ENCODE measurements at regions not wholly inside any gene's neighbourhood (a gene's known extent, or its start where the extent isn't known, plus 50 kb on each side); places are given as distances from the start of the nearest gene placed in this dataset.
"Not testable (repeated sequence)": the region's sequence is repeated elsewhere in the genome, so short reads cannot be mapped to it uniquely, and the experiment has no call there.

DNA sequence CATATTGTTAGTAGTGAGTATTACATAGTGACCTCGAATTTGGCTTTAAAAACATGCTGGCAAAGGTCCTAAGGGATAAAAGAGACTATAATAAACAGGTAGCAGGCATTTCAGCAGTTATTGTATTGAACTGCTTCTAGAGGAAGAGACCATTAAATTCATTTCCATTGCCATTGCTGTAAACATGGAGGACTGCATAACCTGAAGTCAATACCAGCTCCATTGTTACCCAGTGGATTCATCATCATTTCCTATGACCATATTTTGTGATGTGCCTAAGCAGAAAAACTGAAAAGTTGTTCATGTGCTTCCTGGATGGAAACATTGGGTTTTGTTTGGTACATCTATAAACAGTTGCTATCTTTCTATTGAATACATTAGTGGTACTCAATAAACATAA is 482.5 kb upstream of the UBE2E2 start:
- no peak for DNase-seq

- no peak for DNase-seq
Observed at GRCh38 chr3:22724420-22724819, 478.7 kb upstream of the UBE2E2 start.

- no peak for DNase-seq
Observed at GRCh38 chr3:22728406-22728805, 474.7 kb upstream of the UBE2E2 start.

DNA sequence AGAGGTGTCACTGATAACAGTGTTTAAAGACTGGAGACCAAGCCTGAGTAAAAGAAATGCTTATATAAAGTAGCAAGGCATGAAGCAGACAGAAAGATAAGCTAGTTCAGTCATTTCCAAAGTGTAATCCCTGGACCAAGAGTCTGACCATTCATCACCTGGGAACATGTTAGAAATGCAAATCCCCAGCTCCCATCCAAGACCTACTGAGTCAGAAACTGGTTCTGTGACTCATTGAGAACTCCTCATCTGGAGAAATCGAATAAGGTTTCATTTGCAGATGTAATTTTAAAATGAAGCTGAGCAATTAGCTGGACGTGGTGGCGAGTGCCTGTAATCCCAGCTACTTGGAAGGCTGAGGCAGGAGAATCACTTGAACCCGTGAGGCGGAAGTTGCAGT is 473.9 kb upstream of the UBE2E2 start:
- DNase-seq: no peak

- no peak for DNase-seq
Observed at GRCh38 chr3:22729981-22730380, 473.1 kb upstream of the UBE2E2 start.

GRCh38 chr3:22730701-22731100 is 472.4 kb upstream of the UBE2E2 start:
- no peak for DNase-seq

- DNase-seq: no peak
Observed at GRCh38 chr3:22731901-22732300, 471.2 kb upstream of the UBE2E2 start.

DNA sequence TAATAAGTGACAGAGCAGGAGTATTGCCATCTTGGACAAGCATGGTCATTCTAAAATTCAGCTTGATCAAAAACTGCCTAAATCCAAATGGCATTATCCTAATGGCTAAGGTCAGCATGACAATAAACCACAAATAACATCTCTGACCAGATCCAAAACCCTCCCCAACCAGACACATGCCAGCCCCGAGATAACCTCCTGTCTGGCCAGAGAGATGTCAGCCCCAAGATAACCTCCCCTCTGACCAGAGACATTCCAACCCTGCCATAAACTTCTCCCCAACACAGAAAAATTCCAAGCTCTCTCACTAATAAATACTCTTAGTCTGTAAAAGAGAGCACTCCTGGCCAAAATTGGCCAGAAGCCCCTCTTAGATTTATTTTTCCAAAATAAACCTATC is 470.5 kb upstream of the UBE2E2 start:
- DNase-seq: no peak

GRCh38 chr3:22734207-22734606 is 468.9 kb upstream of the UBE2E2 start:
- DNase-seq: no peak

GRCh38 chr3:22734756-22735155 is 468.4 kb upstream of the UBE2E2 start:
- no peak for DNase-seq

DNA sequence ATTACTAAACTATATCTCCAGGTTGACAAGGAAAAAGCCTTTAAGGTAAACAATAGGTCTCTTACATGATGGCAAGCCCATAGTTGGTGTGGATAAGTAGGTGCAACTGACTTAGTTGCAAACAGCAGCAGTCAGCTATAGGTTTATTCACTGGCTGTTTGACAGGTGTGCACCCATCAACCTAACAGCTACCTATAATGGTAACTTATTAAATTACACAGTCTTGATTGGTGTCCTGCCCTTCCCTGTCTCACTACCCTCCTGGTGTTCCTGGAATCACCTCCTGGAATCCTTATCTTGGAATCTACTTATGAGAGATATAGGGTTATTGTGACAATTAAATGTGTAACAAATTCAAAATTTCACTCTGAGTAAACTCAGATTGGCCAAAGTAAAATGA is 467.8 kb upstream of the UBE2E2 start:
- DNase-seq: no peak

- not testable (repeated sequence) for DNase-seq
Observed at GRCh38 chr3:22743386-22743785, 459.7 kb upstream of the UBE2E2 start.

DNA sequence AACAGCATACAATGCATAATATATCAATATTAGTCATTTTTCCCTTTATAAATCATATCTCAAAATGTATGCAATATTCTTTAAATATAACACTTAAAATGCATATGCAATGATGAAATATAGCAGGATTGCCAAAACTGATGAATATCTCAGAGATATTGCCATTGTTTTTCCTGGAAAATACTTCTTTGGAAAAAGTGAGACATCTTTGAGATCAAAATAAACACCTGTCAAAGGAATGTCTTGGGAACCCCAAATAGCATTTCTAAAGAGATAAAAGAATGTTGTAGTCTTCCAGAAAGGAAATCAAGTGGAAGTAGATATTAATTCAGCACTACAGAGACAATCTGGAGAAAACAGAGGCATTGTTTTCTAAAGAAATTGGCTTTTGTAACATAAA is 457.8 kb upstream of the UBE2E2 start:
- no peak for DNase-seq

- DNase-seq: no peak
Observed at GRCh38 chr3:22746221-22746620, 456.9 kb upstream of the UBE2E2 start.

DNA sequence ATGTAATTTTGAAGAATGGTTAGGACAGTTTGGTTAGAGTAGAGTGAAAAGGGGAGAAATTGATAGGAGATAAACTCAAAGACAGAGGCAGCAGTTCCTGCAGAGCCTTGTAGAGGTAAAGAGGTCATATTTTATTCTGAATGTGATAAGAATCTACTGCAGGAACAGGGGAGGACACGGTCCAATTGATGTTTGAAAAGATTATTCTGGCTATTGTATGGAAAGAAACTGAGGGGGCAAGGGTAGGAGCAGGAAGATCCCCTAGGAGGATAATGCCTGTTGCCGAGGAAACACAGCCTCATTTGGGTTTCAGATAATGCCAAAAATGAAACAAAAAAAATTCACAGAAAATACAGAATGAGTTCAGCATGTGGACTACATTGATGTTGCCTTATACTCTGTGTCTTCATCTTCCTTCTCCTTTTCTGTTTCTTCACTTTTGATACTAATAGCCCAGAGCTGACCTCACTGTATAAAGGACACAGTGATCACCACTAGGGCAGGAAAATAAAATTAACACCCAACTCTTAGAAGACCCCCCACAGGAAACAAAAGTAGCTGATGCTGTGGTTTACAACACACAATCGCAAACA is 454.6 kb upstream of the UBE2E2 start:
- no peak for DNase-seq

DNA sequence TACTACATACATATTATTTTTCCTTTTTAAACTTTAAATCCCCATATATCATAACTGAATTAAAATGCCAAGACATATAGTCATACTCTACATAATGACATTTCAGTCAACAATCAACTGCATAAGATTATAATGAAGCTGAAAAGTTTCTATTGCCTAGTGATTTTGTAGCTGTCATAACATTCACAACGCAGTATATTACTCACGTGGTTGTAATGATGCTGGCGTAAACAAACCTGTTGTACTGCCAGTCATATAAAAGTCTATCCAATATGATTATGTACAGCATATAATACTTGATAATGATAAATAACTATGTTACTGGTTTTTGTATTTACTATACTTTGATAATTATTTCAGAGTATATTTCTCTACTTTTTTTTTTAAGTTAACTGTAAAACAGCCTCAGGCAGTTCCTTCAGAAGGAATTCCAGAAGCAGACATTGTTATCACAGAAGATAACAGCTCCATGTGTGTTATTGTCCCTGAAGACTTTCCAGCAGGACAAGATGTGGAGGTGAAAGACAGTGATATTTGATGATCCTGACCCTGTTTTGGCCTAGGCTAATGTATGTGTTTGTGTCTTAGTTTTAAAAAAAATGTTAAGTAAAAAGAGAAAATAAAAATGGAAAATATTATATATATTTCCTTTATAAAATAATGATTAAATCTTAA is 443.4 kb upstream of the UBE2E2 start:
- no peak for DNase-seq

GRCh38 chr3:22765679-22766078 is 437.4 kb upstream of the UBE2E2 start:
- no peak for DNase-seq

- DNase-seq: no peak
Observed at GRCh38 chr3:22777834-22778233, 425.3 kb upstream of the UBE2E2 start.

GRCh38 chr3:22779737-22780136 is 423.4 kb upstream of the UBE2E2 start:
- no peak for DNase-seq

DNA sequence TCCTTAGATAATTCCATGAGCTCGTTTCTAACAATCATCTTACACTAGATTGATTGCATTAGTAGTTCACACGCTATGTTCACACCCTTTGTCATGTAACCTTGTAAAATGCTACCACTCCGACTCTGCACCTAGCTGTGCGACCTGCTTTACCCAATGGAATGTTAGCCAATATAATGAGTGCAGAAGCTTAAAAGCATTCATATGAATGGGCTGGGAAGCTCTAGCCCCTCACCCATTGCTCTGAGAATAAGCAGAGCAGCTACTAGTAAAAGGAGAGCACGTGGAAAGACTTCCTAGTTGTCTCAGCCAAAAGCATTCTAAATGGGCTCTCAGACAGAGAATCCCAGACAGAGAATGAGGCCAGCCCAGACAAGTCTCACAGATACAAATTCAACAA is 410.6 kb upstream of the UBE2E2 start:
- DNase-seq: no peak

DNA sequence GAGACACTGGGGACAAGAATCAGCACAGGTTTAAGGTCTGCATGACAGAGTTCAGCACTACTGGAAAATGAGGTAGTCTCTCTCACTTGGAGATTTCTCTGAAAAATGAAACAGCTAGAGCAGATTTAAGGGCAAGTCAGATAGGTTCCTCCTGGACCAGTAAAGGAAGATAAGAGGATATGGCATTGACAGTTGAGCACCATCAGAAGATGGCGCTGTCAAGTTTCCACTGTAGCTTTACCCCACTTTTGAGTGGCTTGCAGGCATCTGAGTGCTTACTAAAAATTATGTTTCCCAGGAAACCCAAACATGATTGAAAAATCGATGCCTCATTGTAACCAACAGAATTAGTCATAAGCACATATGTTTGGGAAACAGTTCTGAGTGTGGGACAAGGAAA is 407.2 kb upstream of the UBE2E2 start:
- DNase-seq: no peak

GRCh38 chr3:22798461-22798860 is 404.7 kb upstream of the UBE2E2 start:
- DNase-seq: no peak

GRCh38 chr3:22819209-22819608 is 383.9 kb upstream of the UBE2E2 start:
- DNase-seq: no peak

DNA sequence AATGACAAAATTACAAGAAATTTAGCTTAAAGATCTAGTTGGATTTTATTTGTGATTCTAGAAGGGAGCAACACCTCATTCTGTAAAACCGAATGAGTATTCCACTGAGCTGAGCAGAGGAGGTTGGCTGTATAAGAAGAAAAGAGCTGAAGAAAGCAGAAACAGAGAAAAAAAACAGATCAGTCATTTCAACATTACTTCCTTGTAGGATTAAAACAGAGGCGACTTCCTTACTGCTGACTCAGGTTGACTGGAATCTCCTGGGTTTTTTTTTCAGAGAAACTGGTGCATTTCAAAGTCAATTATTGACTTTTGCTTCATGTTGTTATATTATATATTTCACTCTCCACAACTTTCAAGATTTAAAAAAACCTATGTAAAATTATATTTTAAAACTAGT is 368.1 kb upstream of the UBE2E2 start:
- no peak for DNase-seq

- DNase-seq: no peak
Observed at GRCh38 chr3:22836131-22836530, 367.0 kb upstream of the UBE2E2 start.

Measured in CD4-positive, alpha-beta T cell treated with Interleukin-12 subunit alpha and Interleukin-12 subunit beta, for 1 hour (primary cell).